IMR-90 (cell line): ENCODE measurements at regions not wholly inside any gene's neighbourhood (a gene's known extent, or its start where the extent isn't known, plus 50 kb on each side); places are given as distances from the start of the nearest gene placed in this dataset.

ENCODE experiments used
- ATAC-seq: fragments of 200-7000 bp; cut with Tn5 transposase; 2 replicates; pipeline ENCODE4 v1.9.1; 2020; ENCODE audit warnings: low read depth, mild to moderate bottlenecking, moderate library complexity
- BruUV-seq: library from RNA; stranded (reverse); fragments of 400-500 nt; replicated peaks from 2 replicates; lab custom pipeline; 2021; lab: Mats Ljungman, UMichigan
- CTCF ChIA-PET: fragments of 300-600 bp; formaldehyde crosslinking; extraction: SDS; loops from one replicate; lab custom pipeline; 2021; ENCODE audit warnings: antibody characterized with exemption; lab: Yijun Ruan, JAX
- POLR2A ChIA-PET: fragments of 300-600 bp; sonication (Branson Sonifier 250); formaldehyde crosslinking; loops from one replicate; lab custom pipeline; 2022; ENCODE audit warnings: antibody characterized with exemption; ENCODE audit not compliant: unreplicated experiment; lab: Charles Lee
- DNase-seq: peaks from one replicate; pipeline ENCODE4 v3.0.0; 2013
- H2AFZ ChIP-seq: replicated peaks from 2 replicates; pipeline ENCODE3; 2013; ENCODE audit warnings: low read length, mild to moderate bottlenecking; ENCODE audit not compliant: poor library complexity
- H2AK5ac ChIP-seq: 2 replicates; pipeline ENCODE4 v1.6.1; 2013; ENCODE audit warnings: low read depth, low read length, inconsistent platforms
- H2AK9ac ChIP-seq: replicated peaks from 2 replicates; pipeline ENCODE3; 2013; ENCODE audit warnings: mild to moderate bottlenecking, low read depth, low read length, moderate library complexity; ENCODE audit not compliant: poor library complexity
- H2BK120ac ChIP-seq: 2 replicates; pipeline ENCODE4 v1.6.1; 2013; ENCODE audit warnings: low read depth, low read length, inconsistent platforms
- H2BK15ac ChIP-seq: 3 replicates; pipeline ENCODE4 v1.6.1; 2013; ENCODE audit warnings: low read depth, low read length, inconsistent platforms
- H2BK20ac ChIP-seq: 2 replicates; pipeline ENCODE4 v1.6.1; 2013; ENCODE audit warnings: low read depth, mild to moderate bottlenecking, inconsistent platforms, low read length, moderate library complexity
- H2BK5ac ChIP-seq: 2 replicates; pipeline ENCODE4 v1.6.1; 2013; ENCODE audit warnings: mild to moderate bottlenecking, low read depth, low read length, inconsistent platforms; ENCODE audit not compliant: poor library complexity, severe bottlenecking
- H3K14ac ChIP-seq: replicated peaks from 2 replicates; pipeline ENCODE4 v1.6.1; 2013; ENCODE audit warnings: low read depth, low read length, inconsistent platforms
- H3K18ac ChIP-seq: 2 replicates; pipeline ENCODE4 v1.6.1; 2013; ENCODE audit warnings: low read depth, low read length, control low read depth
- H3K23ac ChIP-seq: 2 replicates; pipeline ENCODE4 v1.6.1; 2013; ENCODE audit warnings: low read depth, low read length, inconsistent platforms
- H3K27ac ChIP-seq: 2 replicates; pipeline ENCODE4 v1.5.1; 2013; ENCODE audit warnings: mild to moderate bottlenecking, control low read depth, low read length; ENCODE audit not compliant: insufficient read depth
- H3K27me3 ChIP-seq: 2 replicates; pipeline ENCODE4 v1.6.1; 2013; ENCODE audit warnings: low read length; ENCODE audit not compliant: control insufficient read depth, insufficient read depth
- H3K36me3 ChIP-seq: 2 replicates; pipeline ENCODE4 v1.6.1; 2013; ENCODE audit warnings: low read length, mixed read lengths; ENCODE audit not compliant: control insufficient read depth, insufficient read depth
- H3K4ac ChIP-seq: 2 replicates; pipeline ENCODE4 v1.6.1; 2013; ENCODE audit warnings: low read depth, low read length, inconsistent platforms
- H3K4me1 ChIP-seq: 2 replicates; pipeline ENCODE4 v1.6.1; 2013; ENCODE audit warnings: low read length, mixed read lengths; ENCODE audit not compliant: control insufficient read depth, insufficient read depth
- H3K4me2 ChIP-seq: 2 replicates; pipeline ENCODE4 v1.6.1; 2013; ENCODE audit warnings: low read depth, mild to moderate bottlenecking, control low read depth, low read length, moderate library complexity
- H3K4me3 ChIP-seq: 2 replicates; pipeline ENCODE4 v1.5.1; 2013; ENCODE audit warnings: low read depth, mild to moderate bottlenecking, control low read depth, low read length, moderate library complexity; ENCODE audit not compliant: insufficient read depth
- H3K56ac ChIP-seq: 2 replicates; pipeline ENCODE4 v1.6.1; 2013; ENCODE audit warnings: low read length, inconsistent platforms; ENCODE audit not compliant: insufficient read depth; ENCODE audit errors: extremely low read depth
- H3K79me1 ChIP-seq, 2 experiments: 2 replicates each; pipeline ENCODE4 v1.6.1; 2013; ENCODE audit warnings: low read length in 2 of 2, inconsistent platforms in 1 of 2, low read depth in 1 of 2
- H3K9ac ChIP-seq: 2 replicates; pipeline ENCODE4 v1.6.1; 2013; ENCODE audit warnings: low read depth, low read length, control low read depth
- H3K9me1 ChIP-seq: 2 replicates; pipeline ENCODE4 v1.6.1; 2013; ENCODE audit warnings: low read length, inconsistent platforms; ENCODE audit not compliant: insufficient read depth
- H3K9me3 ChIP-seq: 2 replicates; pipeline ENCODE4 v1.6.1; 2013; ENCODE audit warnings: low read length; ENCODE audit not compliant: control insufficient read depth, insufficient read depth
- H4K20me1 ChIP-seq: 2 replicates; pipeline ENCODE4 v1.6.1; 2013; ENCODE audit warnings: low read length, inconsistent platforms; ENCODE audit not compliant: insufficient read depth
- H4K5ac ChIP-seq: 2 replicates; pipeline ENCODE4 v1.6.1; 2013; ENCODE audit warnings: mild to moderate bottlenecking, low read depth, low read length, control low read depth
- H4K8ac ChIP-seq, 2 experiments: 2 replicates each; pipeline ENCODE4 v1.6.1; 2013; ENCODE audit warnings: low read depth in 2 of 2, low read length in 2 of 2, control low read depth in 1 of 2, inconsistent platforms in 1 of 2
- H4K91ac ChIP-seq: 2 replicates; pipeline ENCODE4 v1.6.1; 2013; ENCODE audit warnings: low read depth, low read length, inconsistent platforms; ENCODE audit not compliant: insufficient read depth
- BHLHE40 ChIP-seq: fragments of 150-350 bp; IDR thresholded peaks from 2 replicates; pipeline ENCODE4 v1.6.1; 2016; ENCODE audit warnings: mild to moderate bottlenecking, low read depth, low read length
- CEBPB ChIP-seq: IDR thresholded peaks from 2 replicates; pipeline ENCODE4 v1.6.1; 2012; ENCODE audit warnings: low read depth, low read length, improper control_type of control experiment
- CHD1 ChIP-seq: IDR thresholded peaks from 2 replicates; pipeline ENCODE4 v1.6.1; 2012; ENCODE audit warnings: low read depth, low read length, improper control_type of control experiment
- CTCF ChIP-seq: conservative IDR thresholded peaks from 2 replicates; pipeline ENCODE4 v1.5.1; 2012; ENCODE audit warnings: mild to moderate bottlenecking, low read depth, low read length, improper control_type of control experiment
- ELK1 ChIP-seq: fragments of 150-350 bp; IDR thresholded peaks from 2 replicates; pipeline ENCODE4 v1.6.1; 2016; ENCODE audit warnings: low read depth, mild to moderate bottlenecking, low read length, moderate library complexity, borderline replicate concordance
- FOS ChIP-seq: fragments of 150-350 bp; IDR thresholded peaks from 2 replicates; pipeline ENCODE4 v1.6.1; 2016; ENCODE audit warnings: low read depth, low read length
- MAFK ChIP-seq: IDR thresholded peaks from 2 replicates; pipeline ENCODE4 v1.6.1; 2012; ENCODE audit warnings: low read depth, low read length, improper control_type of control experiment
- MAZ ChIP-seq: IDR thresholded peaks from 2 replicates; pipeline ENCODE4 v1.6.1; 2012; ENCODE audit warnings: low read depth, mild to moderate bottlenecking, low read length, improper control_type of control experiment, moderate library complexity, borderline replicate concordance
- MXI1 ChIP-seq: IDR thresholded peaks from 2 replicates; pipeline ENCODE4 v1.6.1; 2012; ENCODE audit warnings: low read depth, mild to moderate bottlenecking, low read length, moderate library complexity, borderline replicate concordance
- NFE2L2 ChIP-seq: fragments of 150-350 bp; IDR thresholded peaks from 2 replicates; pipeline ENCODE4 v1.6.1; 2016; ENCODE audit warnings: low read depth, mild to moderate bottlenecking, low read length
- POLR2A ChIP-seq: IDR thresholded peaks from 2 replicates; pipeline ENCODE4 v1.6.1; 2012; ENCODE audit warnings: mild to moderate bottlenecking, low read depth, low read length
- RAD21 ChIP-seq: IDR thresholded peaks from 2 replicates; pipeline ENCODE4 v1.6.1; 2012; ENCODE audit warnings: low read length, improper control_type of control experiment
- RCOR1 ChIP-seq: IDR thresholded peaks from 2 replicates; pipeline ENCODE4 v1.6.1; 2012; ENCODE audit warnings: mild to moderate bottlenecking, low read length, improper control_type of control experiment; ENCODE audit not compliant: insufficient replicate concordance
- RFX5 ChIP-seq: IDR thresholded peaks from 2 replicates; pipeline ENCODE4 v1.8.0; 2012; ENCODE audit warnings: low read depth, mild to moderate bottlenecking, low read length, moderate library complexity
- SMC3 ChIP-seq: fragments of 150-350 bp; IDR thresholded peaks from 2 replicates; pipeline ENCODE4 v1.6.1; 2016; ENCODE audit warnings: low read depth, mild to moderate bottlenecking, antibody characterized with exemption, low read length, moderate library complexity
- WGBS, 2 experiments: methylation state at CpG; one replicate each; pipeline versions ENCODE4 v1.1.5 to v1.1.7; 2013; ENCODE audit warnings: missing lambda C conversion rate in 2 of 2; ENCODE audit not compliant: insufficient read length in 1 of 2; ENCODE audit errors: extremely low coverage in 2 of 2; 5-methylcytosine and 5-hydroxymethylcytosine counted together
- dilution Hi-C: fragments of 300-500 bp; cut with HindIII; formaldehyde crosslinking; loops from one replicate; pipeline ENCODE4 v1.14.3; 2018; ENCODE audit warnings: low sequenced_read_pairs; ENCODE audit not compliant: unreplicated experiment
- in situ Hi-C: fragments of 300-500 bp; cut with MboI; formaldehyde crosslinking; loops from 3 replicates; pipeline ENCODE4 v1.14.3; 2019; ENCODE audit warnings: low sequenced_read_pairs, inconsistent platforms, mixed read lengths
- intact Hi-C: fragments of 100-400 bp; cut with micrococcal nuclease; formaldehyde crosslinking; loops from 2 replicates; pipeline ENCODE4 v1.10.0; 2022
- TF ChIP-seq, protein P1 (sequence below): fragments of 150-350 bp; IDR thresholded peaks from 2 replicates; pipeline ENCODE4 v1.6.1; 2017; ENCODE audit warnings: mild to moderate bottlenecking, antibody characterized with exemption, low read length, low read depth

DNA sequence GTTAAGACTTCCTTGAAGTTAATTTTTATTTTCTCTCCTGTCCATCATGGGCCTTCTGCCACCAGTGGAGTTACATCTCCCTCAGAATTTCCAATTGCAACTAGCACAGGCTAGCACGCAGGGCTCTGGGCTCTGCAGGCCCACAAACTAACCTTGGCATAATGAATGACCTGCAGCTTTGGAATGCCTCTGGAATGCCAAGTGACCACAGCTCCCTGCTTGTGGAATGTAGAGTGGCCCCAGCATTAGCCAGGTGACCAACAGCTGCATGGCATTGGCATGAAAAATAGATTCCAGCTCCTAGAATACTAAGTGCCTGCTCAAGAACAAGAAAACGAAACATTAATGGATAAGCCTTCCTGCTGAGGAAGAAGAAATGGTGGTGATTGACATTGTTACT, 726.1 kb downstream of the BRINP1 start:
- Histone ChIP-seq H4K8ac (no peak overlapping the region), H3K56ac (no peak overlapping the region), H4K20me1 (no peaks in the 10 kb centered on the region), H3K27ac (no peak overlapping the region), H3K9me1 (no peaks in the 10 kb centered on the region), H2BK15ac (no peak overlapping the region), H2AK5ac (no peak overlapping the region), H3K9me3 (peaks cover 21% of the 10 kb centered on the region), H3K4me1 (no peaks in the 10 kb centered on the region), H2BK120ac (no peak overlapping the region), H3K79me1 (no peaks in the 10 kb centered on the region), H2BK20ac (no peak overlapping the region), H4K5ac (no peak overlapping the region), H3K14ac (no peak overlapping the region), H3K4ac (no peak overlapping the region), H3K4me3 (no peak overlapping the region), H3K4me2 (no peak overlapping the region), H2AK9ac (no peak overlapping the region), H2AFZ (no peak overlapping the region), H3K9ac (no peak overlapping the region), H3K23ac (no peak overlapping the region), H3K27me3 (no peaks in the 10 kb centered on the region), H3K18ac (no peak overlapping the region), H3K36me3 (no peaks in the 10 kb centered on the region), H2BK5ac (no peak overlapping the region), H4K91ac (no peak overlapping the region)
- ChIA-PET CTCF (interaction anchor here (0.6 kb wide), 1 partner anchor 11 kb away, joined by 4 read pairs; no protein-coding TSS in a partner anchor), POLR2A (no interaction called here)
- dilution Hi-C loops: no loop called here
- in situ Hi-C loops: no loop called here
- ATAC-seq (no peak), DNase-seq (no peak)
- BruUV-seq: no TSS peak
- no peak for TF ChIP-seq RAD21
- TF ChIP-seq, protein P1, sequence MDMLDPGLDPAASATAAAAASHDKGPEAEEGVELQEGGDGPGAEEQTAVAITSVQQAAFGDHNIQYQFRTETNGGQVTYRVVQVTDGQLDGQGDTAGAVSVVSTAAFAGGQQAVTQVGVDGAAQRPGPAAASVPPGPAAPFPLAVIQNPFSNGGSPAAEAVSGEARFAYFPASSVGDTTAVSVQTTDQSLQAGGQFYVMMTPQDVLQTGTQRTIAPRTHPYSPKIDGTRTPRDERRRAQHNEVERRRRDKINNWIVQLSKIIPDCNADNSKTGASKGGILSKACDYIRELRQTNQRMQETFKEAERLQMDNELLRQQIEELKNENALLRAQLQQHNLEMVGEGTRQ: no peak
- TF ChIP-seq FOS: no peak
- no peak for TF ChIP-seq CTCF
- TF ChIP-seq RFX5: no peak
- TF ChIP-seq CHD1: no peak
- TF ChIP-seq RCOR1: no peak
- no peak for TF ChIP-seq MXI1
- no peak for TF ChIP-seq POLR2A
- no peak for TF ChIP-seq NFE2L2
- no peak for TF ChIP-seq SMC3
- no peak for TF ChIP-seq MAZ
- no peak for TF ChIP-seq CEBPB
- no peak for TF ChIP-seq MAFK
- TF ChIP-seq BHLHE40: no peak
- no peak for TF ChIP-seq ELK1
- intact Hi-C loops: no loop called here
- no CpG with 5 or more reads among the region's 2 CpGs for WGBS, 2 experiments
